Chondrocyte (in vitro differentiated cells): ENCODE measurements at regions not wholly inside any gene's neighbourhood (a gene's known extent, or its start where the extent isn't known, plus 50 kb on each side); places are given as distances from the start of the nearest gene placed in this dataset.

Source experiments
- DNase-seq: peaks from one replicate; pipeline ENCODE4 v3.0.0; 2021; ENCODE audit warnings: mixed read lengths, low spot score
- H3K27ac Mint-ChIP-seq: one replicate; pipeline ENCODE4 v1.8.0; 2021; ENCODE audit warnings: mild to moderate bottlenecking, moderate library complexity, mixed read lengths; ENCODE audit not compliant: unreplicated experiment
- H3K27me3 Mint-ChIP-seq: 2 replicates; pipeline ENCODE4 v1.8.0; 2021; ENCODE audit warnings: low read depth, mixed read lengths
- H3K36me3 Mint-ChIP-seq: 2 replicates; pipeline ENCODE4 v1.8.0; 2021; ENCODE audit warnings: low read depth, mixed read lengths
- H3K4me1 Mint-ChIP-seq: 2 replicates; pipeline ENCODE4 v1.8.0; 2021; ENCODE audit warnings: low read depth, mild to moderate bottlenecking, mixed read lengths
- H3K4me3 Mint-ChIP-seq: one replicate; pipeline ENCODE4 v1.8.0; 2021; ENCODE audit warnings: mild to moderate bottlenecking, moderate library complexity, mixed read lengths; ENCODE audit not compliant: unreplicated experiment
- H3K9me3 Mint-ChIP-seq: 2 replicates; pipeline ENCODE4 v1.8.0; 2021; ENCODE audit warnings: low read depth, mixed read lengths
- CTCF ChIP-seq: fragments of 200-600 bp; sonication (generic); IDR thresholded peaks from 2 replicates; pipeline ENCODE4 v1.5.0; 2021; ENCODE audit warnings: antibody characterized with exemption, mild to moderate bottlenecking, moderate library complexity

DNA sequence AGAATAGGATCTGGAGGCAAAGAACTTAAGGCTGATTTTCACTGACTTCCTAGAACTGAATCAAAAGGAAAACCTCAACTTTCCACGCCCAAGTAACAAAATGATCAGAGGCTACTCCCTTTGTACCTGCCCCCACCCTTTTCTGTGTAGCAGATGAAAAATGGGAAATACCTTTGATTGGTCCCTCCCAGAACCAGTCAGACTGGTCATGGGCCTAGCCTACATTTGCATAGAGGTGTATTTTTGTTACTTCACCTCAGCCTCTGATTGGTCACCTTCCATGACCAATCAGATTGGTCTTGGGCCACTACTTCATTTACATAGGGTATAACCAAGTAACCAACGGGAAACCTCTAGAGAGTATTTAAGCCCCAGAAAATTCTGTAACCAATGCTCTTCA is 1553.5 kb upstream of the C9orf72 start:
- H3K27me3 Mint-ChIP-seq = no peaks in the 10 kb centered on the region
- no peak for DNase-seq
- no peak overlapping the region for H3K4me3 Mint-ChIP-seq
- H3K27ac Mint-ChIP-seq = no peak overlapping the region
- H3K9me3 Mint-ChIP-seq = peaks cover 31% of the 10 kb centered on the region
- no peaks in the 10 kb centered on the region for H3K36me3 Mint-ChIP-seq
- no peak for TF ChIP-seq CTCF
- no peaks in the 10 kb centered on the region for H3K4me1 Mint-ChIP-seq

DNA sequence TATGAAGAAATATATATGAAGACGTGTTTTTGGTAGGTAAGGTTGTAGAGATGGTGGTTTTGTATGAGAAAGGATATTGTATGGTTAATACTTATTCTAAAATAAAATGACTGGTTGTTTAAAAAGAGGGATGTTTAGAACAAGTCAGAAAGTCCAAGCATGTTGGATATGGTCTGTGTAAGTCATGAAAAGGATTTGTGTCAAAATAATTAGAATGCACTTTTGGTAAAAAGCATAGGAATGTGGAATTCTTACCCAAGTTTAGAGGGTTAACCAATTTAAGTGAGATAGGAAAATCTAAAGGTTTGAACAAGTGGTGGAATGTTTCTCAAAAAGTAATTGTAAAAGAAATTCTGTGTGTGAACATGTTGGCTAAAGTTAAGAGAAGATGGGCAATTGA is 1556.5 kb upstream of the C9orf72 start:
- TF ChIP-seq CTCF = no peak
- DNase-seq = no peak
- Mint-ChIP-seq H3K27ac (no peak overlapping the region), H3K36me3 (no peaks in the 10 kb centered on the region), H3K9me3 (peaks cover 35% of the 10 kb centered on the region), H3K4me3 (no peak overlapping the region), H3K4me1 (no peaks in the 10 kb centered on the region), H3K27me3 (no peaks in the 10 kb centered on the region)

DNA sequence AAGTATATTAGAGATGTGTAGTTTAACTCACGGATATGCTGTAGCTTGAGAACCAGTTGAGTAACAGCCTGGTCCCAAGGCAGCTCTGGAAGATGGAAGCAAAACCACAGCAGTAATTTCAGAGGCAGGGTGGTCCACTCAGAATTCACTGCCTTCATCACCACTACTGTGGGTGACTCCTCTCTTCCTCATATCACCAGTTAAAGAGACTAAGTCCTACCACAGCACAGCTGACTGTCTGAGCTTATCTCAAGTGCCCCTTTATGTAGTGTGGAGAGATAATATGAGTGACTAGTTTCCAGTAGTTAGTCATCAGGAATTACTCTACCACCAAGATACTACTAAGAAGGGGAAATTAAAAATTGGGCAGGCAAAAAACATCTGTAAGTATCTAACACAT is 1571.2 kb upstream of the C9orf72 start:
- Mint-ChIP-seq H3K27me3 (no peaks in the 10 kb centered on the region), H3K27ac (no peak overlapping the region), H3K36me3 (no peaks in the 10 kb centered on the region), H3K9me3 (peaks cover 24% of the 10 kb centered on the region), H3K4me1 (no peaks in the 10 kb centered on the region), H3K4me3 (no peak overlapping the region)
- DNase-seq = no peak
- TF ChIP-seq CTCF = no peak

DNA sequence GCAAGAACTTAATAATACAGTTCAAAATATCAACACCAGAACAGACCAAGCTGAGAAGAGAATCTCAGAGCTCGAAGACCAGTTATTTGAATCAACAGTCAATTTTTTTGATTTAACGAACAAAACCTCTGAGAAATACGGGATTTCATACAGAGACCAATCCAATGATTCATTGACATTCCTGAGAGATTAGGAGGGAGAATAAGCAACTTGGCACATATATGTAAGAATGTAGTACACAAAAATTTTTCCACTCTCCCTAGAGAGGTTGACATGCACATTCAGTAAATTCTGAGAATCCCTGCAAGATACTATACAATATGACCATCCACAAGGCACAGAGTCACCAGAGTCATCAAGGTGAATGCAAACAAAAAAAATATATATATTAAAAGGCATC is 1577.3 kb upstream of the C9orf72 start:
- no peak for TF ChIP-seq CTCF
- Mint-ChIP-seq H3K4me3 (no peak overlapping the region), H3K36me3 (no peaks in the 10 kb centered on the region), H3K4me1 (no peaks in the 10 kb centered on the region), H3K27ac (no peak overlapping the region), H3K27me3 (no peaks in the 10 kb centered on the region), H3K9me3 (peaks cover 3% of the 10 kb centered on the region)
- no peak for DNase-seq

- H3K4me3 Mint-ChIP-seq = no peak overlapping the region
- TF ChIP-seq CTCF = no peak
- no peaks in the 10 kb centered on the region for H3K36me3 Mint-ChIP-seq
- no peaks in the 10 kb centered on the region for H3K4me1 Mint-ChIP-seq
- DNase-seq = no peak
- H3K27me3 Mint-ChIP-seq = no peaks in the 10 kb centered on the region
- no peak overlapping the region for H3K27ac Mint-ChIP-seq
- no peaks in the 10 kb centered on the region for H3K9me3 Mint-ChIP-seq
Measured at GRCh38 chr9:29160763-29161353, 1587.6 kb upstream of the C9orf72 start.
